RWPE2 (cell line): ENCODE measurements at regions not wholly inside any gene's neighbourhood (a gene's known extent, or its start where the extent isn't known, plus 50 kb on each side); places are given as distances from the start of the nearest gene placed in this dataset.

ENCODE experiments used
- ATAC-seq: fragments of 200-7000 bp; cut with Tn5 transposase; 3 replicates; pipeline ENCODE4 v1.9.1; 2021; ENCODE audit warnings: low read depth
- DNase-seq: peaks from one replicate; pipeline ENCODE4 v3.0.0-alpha.2; 2020; ENCODE audit warnings: low spot score
- H3K27ac ChIP-seq: fragments of 450-650 bp; 2 replicates; pipeline ENCODE4 v1.5.1; 2017; ENCODE audit warnings: mild to moderate bottlenecking; ENCODE audit not compliant: poor library complexity, severe bottlenecking
- H3K27me3 ChIP-seq: fragments of 250-450 bp; sonication (Bioruptor Pico); 2 replicates; pipeline ENCODE4 v1.5.1; 2021; ENCODE audit warnings: mild to moderate bottlenecking, moderate library complexity; ENCODE audit not compliant: insufficient read depth, poor library complexity, severe bottlenecking
- H3K36me3 ChIP-seq: fragments of 250-450 bp; sonication (Bioruptor Pico); 2 replicates; pipeline ENCODE4 v1.5.1; 2020; ENCODE audit warnings: low read depth, mild to moderate bottlenecking, moderate library complexity
- H3K4me1 ChIP-seq: fragments of 250-450 bp; sonication (Bioruptor Pico); 2 replicates; pipeline ENCODE4 v1.5.1; 2021; ENCODE audit warnings: mild to moderate bottlenecking, moderate library complexity; ENCODE audit not compliant: insufficient read depth, poor library complexity, severe bottlenecking
- H3K4me3 ChIP-seq: fragments of 250-450 bp; sonication (Bioruptor Pico); 2 replicates; pipeline ENCODE4 v1.5.1; 2021; ENCODE audit warnings: mild to moderate bottlenecking, moderate library complexity; ENCODE audit not compliant: severe bottlenecking
- H3K9me3 ChIP-seq: fragments of 250-450 bp; sonication (Bioruptor Pico); 2 replicates; pipeline ENCODE4 v1.5.1; 2021; ENCODE audit warnings: mild to moderate bottlenecking, moderate library complexity; ENCODE audit not compliant: severe bottlenecking
- CTCF ChIP-seq: fragments of 450-650 bp; IDR thresholded peaks from one replicate; pipeline ENCODE4 v1.5.1; 2017; ENCODE audit warnings: mild to moderate bottlenecking, moderate library complexity; ENCODE audit not compliant: poor library complexity, severe bottlenecking

- DNase-seq, result no peak
- no peaks in the 10 kb centered on the region for H3K36me3 ChIP-seq
- no peak for TF ChIP-seq CTCF
- no peaks in the 10 kb centered on the region for H3K4me1 ChIP-seq
- no peaks in the 10 kb centered on the region for H3K9me3 ChIP-seq
- no peak overlapping the region for H3K27ac ChIP-seq
- no peak for ATAC-seq
- H3K27me3 ChIP-seq, result no peaks in the 10 kb centered on the region
- no peak overlapping the region for H3K4me3 ChIP-seq
These were observed 69.4 kb upstream of the ADAMTS2 start for GRCh38 chr5:179414459-179415261.

DNA sequence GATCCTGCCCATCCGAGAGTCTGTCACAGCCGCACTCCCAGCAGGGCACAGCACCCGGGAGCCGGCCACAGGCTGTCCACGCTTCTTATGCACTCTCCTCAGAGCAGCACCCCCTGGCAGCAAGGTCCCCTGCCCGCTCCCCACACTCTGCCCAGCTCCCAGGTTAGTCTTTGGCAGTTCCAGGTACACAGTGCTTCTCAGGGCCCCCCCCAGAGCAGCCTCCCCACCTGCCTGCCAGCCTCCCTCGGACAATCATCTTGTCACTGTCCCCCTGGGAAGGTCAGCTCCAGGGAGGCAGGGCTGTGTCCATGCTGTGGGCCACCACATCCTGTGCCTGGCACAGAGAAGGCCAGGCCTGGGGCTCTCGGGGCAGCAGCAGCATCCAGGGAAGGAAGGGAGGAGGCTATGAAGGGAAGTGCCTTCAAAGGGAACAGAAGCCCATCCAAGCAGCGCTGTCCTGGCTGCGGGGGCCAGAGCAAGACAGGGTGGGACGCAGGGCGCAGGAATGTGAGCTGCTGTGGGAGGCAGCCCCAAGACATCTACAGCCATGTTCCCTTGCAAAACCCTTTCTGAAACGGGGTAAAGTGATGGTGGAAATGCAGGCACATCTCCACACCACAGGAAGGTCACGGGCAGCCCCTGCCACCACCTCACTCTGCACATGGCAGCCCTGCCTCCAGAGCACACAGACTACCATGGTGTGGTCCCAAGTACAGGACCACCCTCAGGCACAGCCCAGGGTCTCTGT is 68.6 kb upstream of the ADAMTS2 start:
- H3K27me3 ChIP-seq, result no peaks in the 10 kb centered on the region
- no peak for DNase-seq
- no peak for TF ChIP-seq CTCF
- no peak overlapping the region for H3K4me3 ChIP-seq
- no peaks in the 10 kb centered on the region for H3K36me3 ChIP-seq
- no peak; the same call in 2 of the 3 replicates for ATAC-seq
- H3K4me1 ChIP-seq, result no peaks in the 10 kb centered on the region
- no peaks in the 10 kb centered on the region for H3K9me3 ChIP-seq
- no peak overlapping the region for H3K27ac ChIP-seq

DNA sequence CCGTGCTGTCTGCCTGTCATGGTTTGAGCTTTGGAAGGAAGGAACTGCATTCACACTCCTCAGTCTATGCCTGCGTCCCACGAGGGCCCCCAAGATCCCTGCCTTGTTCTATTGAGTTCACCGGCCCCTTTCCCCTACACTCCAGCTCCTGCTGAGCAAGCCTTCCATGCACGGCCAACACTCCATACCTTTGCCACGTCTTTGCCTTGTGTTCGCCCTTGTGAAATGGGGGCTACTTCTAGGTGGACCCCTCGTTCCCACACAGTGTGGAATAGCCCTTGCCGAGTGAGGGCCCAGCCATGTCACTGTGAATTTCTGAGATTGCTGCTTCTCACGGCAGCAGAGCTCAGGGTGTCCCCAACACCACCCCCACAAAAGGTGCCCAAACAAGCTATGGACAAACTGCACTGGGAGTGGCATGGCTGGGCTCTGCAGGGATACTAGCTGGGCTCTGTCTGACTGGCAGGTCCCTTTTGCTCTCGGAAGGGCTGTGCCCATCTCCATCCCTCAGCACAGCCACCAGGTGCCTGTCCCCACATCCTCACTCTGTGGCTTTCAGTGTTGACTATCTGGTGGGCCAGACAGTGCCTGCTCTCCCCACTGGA is 67.9 kb upstream of the ADAMTS2 start:
- Histone ChIP-seq H3K9me3 (no peaks in the 10 kb centered on the region), H3K36me3 (no peaks in the 10 kb centered on the region), H3K27ac (no peak overlapping the region), H3K4me1 (no peaks in the 10 kb centered on the region), H3K4me3 (no peak overlapping the region), H3K27me3 (no peaks in the 10 kb centered on the region)
- no peak for ATAC-seq
- no peak for DNase-seq
- no peak for TF ChIP-seq CTCF

DNA sequence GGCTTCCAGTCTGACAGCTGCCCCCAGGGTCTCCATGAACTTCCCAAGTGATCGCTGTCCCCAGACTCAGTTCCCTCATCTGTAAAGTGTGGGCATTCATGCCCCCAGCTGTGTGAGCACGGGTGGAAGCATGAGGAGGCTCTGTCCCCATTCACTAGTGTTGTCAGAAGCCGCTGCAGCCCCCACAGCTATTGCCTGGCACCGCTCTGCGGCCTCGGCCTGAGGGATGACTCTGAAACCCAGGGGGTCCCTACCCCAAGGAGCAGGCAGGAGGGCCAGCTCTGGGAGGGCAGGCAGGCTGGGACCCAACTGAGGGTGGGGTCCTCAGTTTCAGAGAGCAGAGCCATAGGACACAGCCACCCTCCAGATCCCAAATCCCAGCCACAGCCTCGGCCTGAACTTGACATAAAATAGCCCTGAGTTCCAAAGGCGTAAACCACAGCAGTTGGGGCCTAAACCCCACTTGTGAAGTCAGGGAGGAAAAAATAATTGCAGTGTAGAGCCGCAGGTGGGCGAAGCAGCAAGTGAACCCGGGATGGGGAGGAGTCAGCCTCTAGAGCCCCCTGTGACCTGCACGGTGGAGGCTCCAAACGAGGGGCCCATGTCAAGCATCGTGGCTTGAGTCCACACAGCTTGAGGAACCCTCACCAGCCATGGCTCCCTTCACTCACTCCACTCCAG is 66.0 kb upstream of the ADAMTS2 start:
- no peaks in the 10 kb centered on the region for H3K9me3 ChIP-seq
- H3K27me3 ChIP-seq, result no peaks in the 10 kb centered on the region
- no peak for TF ChIP-seq CTCF
- H3K27ac ChIP-seq, result no peak overlapping the region
- no peaks in the 10 kb centered on the region for H3K36me3 ChIP-seq
- no peak overlapping the region for H3K4me3 ChIP-seq
- no peak for DNase-seq
- ATAC-seq, result no peak
- H3K4me1 ChIP-seq, result no peaks in the 10 kb centered on the region
